ENCODE measurements at regions not wholly inside any gene's neighbourhood (a gene's known extent, or its start where the extent isn't known, plus 50 kb on each side); places are given as distances from the start of the nearest gene placed in this dataset.

DNA sequence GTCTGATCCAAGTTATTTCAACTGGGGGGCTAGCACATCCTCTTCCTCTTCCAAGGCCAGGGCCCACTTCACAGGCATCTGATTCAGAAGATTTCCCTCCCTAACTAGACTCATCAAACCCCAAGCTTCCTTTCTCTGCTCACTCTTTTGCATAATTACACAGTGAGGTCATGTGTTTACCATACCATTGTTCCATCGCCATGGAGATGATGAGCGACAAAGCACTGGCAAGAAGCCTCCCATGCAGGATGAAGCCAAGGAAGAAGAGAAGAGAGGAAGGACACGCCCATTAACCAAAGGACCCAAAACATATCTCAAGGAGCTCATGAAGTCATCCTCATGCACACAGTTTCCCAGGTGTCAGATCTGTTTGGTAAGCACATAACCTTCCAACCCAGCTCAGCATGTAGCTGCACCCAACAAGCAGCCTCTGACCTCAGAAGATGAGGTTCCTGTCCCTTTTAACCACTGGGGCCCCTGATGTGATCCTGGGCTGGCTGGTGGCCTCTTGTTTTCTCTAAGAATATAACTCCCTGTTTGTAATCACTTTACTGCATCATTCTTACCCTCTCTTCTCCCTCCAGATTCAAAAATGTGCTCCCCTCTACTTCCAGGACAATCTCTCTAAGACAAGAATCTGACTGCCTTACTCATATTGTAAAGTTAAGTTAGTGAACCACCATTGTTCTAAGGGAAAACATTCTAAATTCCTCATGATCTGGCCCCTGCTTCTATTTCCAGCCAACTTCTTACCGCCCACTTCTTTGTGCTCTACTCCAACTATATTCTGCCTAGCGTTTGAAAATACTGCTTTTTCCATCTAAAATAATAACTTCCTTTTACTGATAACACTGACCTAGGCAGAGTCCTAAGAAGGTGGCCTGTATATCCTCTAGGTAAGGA is 190.1 kb downstream of the TTC32 start (continued):
- no peak for TF ChIP-seq ZNF837 (tag by site-specific recombination; IDR thresholded peaks at IDR 0.05)
- TF ChIP-seq ZNF785 (tag by site-specific recombination; IDR thresholded peaks at IDR 0.05), result no peak
- TF ChIP-seq ZNF239 (tag by site-specific recombination; IDR thresholded peaks at IDR 0.05), result no peak
- no peak for TF ChIP-seq ZFHX2 (tag by site-specific recombination; conservative IDR thresholded peaks at IDR 0.05)
- TF ChIP-seq, protein P1, sequence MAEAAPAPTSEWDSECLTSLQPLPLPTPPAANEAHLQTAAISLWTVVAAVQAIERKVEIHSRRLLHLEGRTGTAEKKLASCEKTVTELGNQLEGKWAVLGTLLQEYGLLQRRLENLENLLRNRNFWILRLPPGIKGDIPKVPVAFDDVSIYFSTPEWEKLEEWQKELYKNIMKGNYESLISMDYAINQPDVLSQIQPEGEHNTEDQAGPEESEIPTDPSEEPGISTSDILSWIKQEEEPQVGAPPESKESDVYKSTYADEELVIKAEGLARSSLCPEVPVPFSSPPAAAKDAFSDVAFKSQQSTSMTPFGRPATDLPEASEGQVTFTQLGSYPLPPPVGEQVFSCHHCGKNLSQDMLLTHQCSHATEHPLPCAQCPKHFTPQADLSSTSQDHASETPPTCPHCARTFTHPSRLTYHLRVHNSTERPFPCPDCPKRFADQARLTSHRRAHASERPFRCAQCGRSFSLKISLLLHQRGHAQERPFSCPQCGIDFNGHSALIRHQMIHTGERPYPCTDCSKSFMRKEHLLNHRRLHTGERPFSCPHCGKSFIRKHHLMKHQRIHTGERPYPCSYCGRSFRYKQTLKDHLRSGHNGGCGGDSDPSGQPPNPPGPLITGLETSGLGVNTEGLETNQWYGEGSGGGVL (tag by site-specific recombination; IDR thresholded peaks at IDR 0.05), result 0 out of 2 replicates have a peak, but pooled peaks have one; percentile 24
- no peak for TF ChIP-seq ZBTB6 (tag by site-specific recombination; IDR thresholded peaks at IDR 0.05)
- peak; percentile 48 for TF ChIP-seq ATF2 (tag by site-specific recombination; IDR thresholded peaks at IDR 0.05; ENCODE audit: low read depth)
- TF ChIP-seq ZNF777 (tag by site-specific recombination; IDR thresholded peaks at IDR 0.05; ENCODE audit: borderline replicate concordance), result no peak
- no peak for TF ChIP-seq HOXC10 (CRISPR knock-in tag; IDR thresholded peaks at IDR 0.05)
- TF ChIP-seq ZNF211 (tag by site-specific recombination; IDR thresholded peaks at IDR 0.05; ENCODE audit: low read depth), result no peak
- TF ChIP-seq ZBTB48 (tag by site-specific recombination; IDR thresholded peaks at IDR 0.05), result no peak
- TF ChIP-seq, protein P2, sequence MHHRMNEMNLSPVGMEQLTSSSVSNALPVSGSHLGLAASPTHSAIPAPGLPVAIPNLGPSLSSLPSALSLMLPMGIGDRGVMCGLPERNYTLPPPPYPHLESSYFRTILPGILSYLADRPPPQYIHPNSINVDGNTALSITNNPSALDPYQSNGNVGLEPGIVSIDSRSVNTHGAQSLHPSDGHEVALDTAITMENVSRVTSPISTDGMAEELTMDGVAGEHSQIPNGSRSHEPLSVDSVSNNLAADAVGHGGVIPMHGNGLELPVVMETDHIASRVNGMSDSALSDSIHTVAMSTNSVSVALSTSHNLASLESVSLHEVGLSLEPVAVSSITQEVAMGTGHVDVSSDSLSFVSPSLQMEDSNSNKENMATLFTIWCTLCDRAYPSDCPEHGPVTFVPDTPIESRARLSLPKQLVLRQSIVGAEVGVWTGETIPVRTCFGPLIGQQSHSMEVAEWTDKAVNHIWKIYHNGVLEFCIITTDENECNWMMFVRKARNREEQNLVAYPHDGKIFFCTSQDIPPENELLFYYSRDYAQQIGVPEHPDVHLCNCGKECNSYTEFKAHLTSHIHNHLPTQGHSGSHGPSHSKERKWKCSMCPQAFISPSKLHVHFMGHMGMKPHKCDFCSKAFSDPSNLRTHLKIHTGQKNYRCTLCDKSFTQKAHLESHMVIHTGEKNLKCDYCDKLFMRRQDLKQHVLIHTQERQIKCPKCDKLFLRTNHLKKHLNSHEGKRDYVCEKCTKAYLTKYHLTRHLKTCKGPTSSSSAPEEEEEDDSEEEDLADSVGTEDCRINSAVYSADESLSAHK (tag by site-specific recombination; IDR thresholded peaks at IDR 0.05), result no peak
- TF ChIP-seq ZNF138 (tag by site-specific recombination; IDR thresholded peaks at IDR 0.05; ENCODE audit: borderline replicate concordance), result no peak
- TF ChIP-seq ZNF548 (tag by site-specific recombination; IDR thresholded peaks at IDR 0.05), result no peak
- peak; percentile 55; the same call in 1 of the 2 replicates for TF ChIP-seq ZNF513 (tag by site-specific recombination; IDR thresholded peaks at IDR 0.05)
- TF ChIP-seq SCRT2 (tag by site-specific recombination; IDR thresholded peaks at IDR 0.05), result no peak
- no peak for TF ChIP-seq ZNF768 (tag by site-specific recombination; IDR thresholded peaks at IDR 0.05)
- no peak for TF ChIP-seq ZSCAN30 (tag by site-specific recombination; IDR thresholded peaks at IDR 0.05)
- TF ChIP-seq ZNF629 (tag by site-specific recombination; IDR thresholded peaks at IDR 0.05), result peak; percentile 54
- no peak for TF ChIP-seq ZBTB44 (tag by site-specific recombination; IDR thresholded peaks at IDR 0.05)
- TF ChIP-seq CTCF (tag by site-specific recombination; IDR thresholded peaks at IDR 0.05), result no peak
- TF ChIP-seq, protein P3, sequence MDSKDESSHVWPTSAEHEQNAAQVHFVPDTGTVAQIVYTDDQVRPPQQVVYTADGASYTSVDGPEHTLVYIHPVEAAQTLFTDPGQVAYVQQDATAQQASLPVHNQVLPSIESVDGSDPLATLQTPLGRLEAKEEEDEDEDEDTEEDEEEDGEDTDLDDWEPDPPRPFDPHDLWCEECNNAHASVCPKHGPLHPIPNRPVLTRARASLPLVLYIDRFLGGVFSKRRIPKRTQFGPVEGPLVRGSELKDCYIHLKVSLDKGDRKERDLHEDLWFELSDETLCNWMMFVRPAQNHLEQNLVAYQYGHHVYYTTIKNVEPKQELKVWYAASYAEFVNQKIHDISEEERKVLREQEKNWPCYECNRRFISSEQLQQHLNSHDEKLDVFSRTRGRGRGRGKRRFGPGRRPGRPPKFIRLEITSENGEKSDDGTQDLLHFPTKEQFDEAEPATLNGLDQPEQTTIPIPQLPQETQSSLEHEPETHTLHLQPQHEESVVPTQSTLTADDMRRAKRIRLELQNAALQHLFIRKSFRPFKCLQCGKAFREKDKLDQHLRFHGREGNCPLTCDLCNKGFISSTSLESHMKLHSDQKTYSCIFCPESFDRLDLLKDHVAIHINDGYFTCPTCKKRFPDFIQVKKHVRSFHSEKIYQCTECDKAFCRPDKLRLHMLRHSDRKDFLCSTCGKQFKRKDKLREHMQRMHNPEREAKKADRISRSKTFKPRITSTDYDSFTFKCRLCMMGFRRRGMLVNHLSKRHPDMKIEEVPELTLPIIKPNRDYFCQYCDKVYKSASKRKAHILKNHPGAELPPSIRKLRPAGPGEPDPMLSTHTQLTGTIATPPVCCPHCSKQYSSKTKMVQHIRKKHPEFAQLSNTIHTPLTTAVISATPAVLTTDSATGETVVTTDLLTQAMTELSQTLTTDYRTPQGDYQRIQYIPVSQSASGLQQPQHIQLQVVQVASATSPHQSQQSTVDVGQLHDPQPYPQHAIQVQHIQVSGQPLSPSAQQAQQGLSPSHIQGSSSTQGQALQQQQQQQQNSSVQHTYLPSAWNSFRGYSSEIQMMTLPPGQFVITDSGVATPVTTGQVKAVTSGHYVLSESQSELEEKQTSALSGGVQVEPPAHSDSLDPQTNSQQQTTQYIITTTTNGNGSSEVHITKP (tag by site-specific recombination; IDR thresholded peaks at IDR 0.05), result peak; percentile 23; the same call in 1 of the 2 replicates
